Kidney tubule cell (primary cell): ENCODE measurements at regions not wholly inside any gene's neighbourhood (a gene's known extent, or its start where the extent isn't known, plus 50 kb on each side); places are given as distances from the start of the nearest gene placed in this dataset.
A peak's percentile ranks its signal among the peaks of the same experiment; 100 is the strongest.

ENCODE experiments used
- DNase-seq: peaks from one replicate; pipeline ENCODE4 v3.0.0-alpha.2; 2018; ENCODE audit warnings: low spot score

DNA sequence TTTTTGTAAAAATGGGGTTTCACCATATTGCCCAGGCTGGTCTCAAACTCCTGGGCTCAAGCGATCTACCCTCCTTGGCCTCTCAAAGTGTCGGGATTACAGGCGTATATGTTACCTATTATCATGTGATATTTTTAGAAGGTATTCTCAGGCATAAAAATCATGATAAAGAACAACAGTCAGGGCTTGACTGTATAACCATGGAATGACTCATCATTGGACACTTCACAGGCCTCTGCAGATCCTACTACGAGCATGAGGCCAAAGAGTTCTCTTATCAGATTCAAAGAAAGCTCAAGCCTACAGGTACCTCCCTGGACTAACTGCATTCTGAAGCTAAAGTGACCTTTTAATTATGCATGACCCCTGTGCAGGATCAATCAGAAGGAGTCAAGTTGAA is 91.7 kb upstream of the PRICKLE2 start:
- peak; percentile 68 for DNase-seq

- DNase-seq: peak; percentile 13
These were observed 86.3 kb upstream of the PRICKLE2 start for GRCh38 chr3:64311424-64312061.

- DNase-seq: no peak
These were observed 83.7 kb upstream of the PRICKLE2 start for GRCh38 chr3:64308931-64309330.

- no peak for DNase-seq
These were observed 81.5 kb upstream of the PRICKLE2 start for GRCh38 chr3:64306745-64307144.

GRCh38 chr3:64305731-64306130 is 80.5 kb upstream of the PRICKLE2 start:
- DNase-seq: no peak

DNA sequence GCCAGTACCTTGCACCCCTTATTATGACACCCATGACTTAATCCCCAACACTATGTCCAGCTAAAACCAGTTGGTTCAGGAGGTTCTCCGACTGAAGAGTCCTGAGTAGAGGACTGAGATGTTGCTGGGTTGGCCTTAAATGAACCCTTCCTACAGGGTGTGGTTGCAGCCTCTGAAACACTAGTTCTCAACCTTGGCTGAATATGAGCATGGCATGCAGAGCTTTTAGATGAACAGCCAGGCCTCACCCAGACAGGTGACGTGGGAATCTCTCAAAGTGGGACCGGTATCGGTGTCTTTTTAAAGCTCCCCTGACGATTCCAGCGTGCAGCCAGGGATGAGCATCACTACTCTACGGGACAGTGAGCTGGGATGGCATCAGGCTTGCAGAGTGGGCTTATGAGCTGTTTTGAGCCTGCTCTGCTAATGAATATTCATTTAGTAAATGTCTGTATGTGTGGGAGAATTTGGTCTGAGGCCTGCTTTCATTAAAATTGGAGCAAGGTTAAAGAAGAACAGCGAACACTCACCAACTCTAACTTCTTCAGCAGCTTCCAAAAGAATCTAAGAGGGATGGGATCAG is 79.7 kb upstream of the PRICKLE2 start:
- no peak for DNase-seq

GRCh38 chr3:64303881-64304280 is 78.6 kb upstream of the PRICKLE2 start:
- DNase-seq: no peak

DNA sequence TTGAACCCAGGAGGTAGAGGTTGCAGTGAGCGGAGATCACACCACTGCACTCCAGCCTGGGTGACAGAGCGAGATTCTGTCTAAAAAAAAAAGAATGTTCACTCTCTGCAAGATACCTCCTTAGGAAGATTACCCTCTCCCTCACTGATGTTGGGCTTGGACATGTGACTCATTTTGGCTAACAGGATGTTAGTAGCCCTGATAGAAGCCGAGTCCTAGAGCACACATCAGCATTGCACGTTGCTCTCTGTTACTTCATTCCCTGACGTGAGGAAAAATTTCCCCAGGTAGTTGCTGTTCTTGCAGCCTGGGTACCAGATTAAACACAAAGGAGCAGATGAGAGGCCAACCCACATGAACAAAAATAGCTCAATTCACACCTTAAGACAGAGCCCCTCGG is 78.1 kb upstream of the PRICKLE2 start:
- DNase-seq: no peak

DNA sequence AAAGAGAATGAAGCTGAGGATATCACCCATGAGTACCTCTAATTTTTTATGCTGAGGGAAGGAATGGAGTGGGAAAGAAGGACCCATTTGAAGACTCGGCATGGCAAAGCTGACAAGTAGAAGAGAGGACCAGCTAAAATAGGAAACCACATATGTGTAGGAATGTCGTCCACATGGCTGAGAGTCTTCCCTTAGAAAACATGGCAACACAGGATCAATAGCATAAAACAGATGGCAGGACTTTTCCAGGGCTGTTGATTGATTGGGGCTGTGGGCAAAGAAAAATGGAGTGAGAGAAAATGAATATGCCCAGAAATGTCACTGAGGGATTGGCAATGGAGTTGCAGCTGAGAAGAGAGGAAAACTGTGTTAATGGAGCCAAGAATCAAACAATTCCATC is 76.2 kb upstream of the PRICKLE2 start:
- no peak for DNase-seq

DNA sequence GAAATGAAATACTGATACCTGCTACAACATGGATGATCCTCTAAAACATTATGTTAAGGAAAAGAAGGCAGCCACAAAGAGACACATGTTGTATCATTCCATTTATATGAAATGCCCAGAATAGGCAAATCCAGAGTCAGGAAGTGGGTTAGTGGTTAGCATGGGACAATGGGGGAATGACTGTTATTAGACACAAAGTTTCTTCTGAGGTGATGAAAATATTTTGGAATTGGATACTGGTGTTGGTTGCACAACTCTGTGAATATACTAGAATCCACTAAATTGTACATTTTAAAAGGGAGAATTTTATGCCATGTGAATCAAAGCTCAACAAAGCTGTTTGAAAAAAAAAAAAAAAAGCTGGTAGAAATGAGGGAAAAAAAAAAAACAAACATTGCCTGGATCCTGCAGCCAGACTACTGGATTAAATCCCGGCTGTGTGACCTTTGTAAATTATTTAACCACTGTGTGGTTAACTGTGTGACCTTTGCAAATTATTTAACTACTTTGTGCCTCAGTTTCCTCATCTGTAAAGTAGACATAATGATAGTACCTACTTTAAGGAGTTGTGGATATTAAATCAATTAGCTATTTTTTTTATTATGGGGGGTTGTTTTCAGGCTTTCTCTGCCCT is 75.6 kb upstream of the PRICKLE2 start:
- DNase-seq: peak; percentile 43

DNA sequence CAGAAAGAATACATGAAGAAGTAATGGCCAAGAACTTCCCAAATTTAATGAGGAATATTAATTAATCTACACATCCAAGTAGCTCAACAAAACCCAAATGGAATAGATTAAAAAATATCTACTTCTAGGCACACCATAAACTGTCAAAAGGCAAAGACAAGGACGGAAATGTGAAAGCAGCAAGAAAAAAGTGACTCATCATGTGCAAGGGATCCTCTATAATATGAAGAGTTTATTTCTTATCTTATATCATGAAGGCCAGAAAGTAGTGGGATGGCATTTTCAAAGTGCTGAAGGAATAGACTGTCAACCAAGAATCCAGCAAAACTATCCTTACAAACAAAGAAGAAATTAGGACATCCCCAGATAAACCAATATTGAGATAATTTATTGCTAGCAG is 73.9 kb upstream of the PRICKLE2 start:
- no peak for DNase-seq

- no peak for DNase-seq
These were observed 72.3 kb upstream of the PRICKLE2 start for GRCh38 chr3:64297563-64297962.

- peak; percentile 39 for DNase-seq
These were observed 70.3 kb upstream of the PRICKLE2 start for GRCh38 chr3:64295594-64295993.

GRCh38 chr3:64294771-64295170 is 69.5 kb upstream of the PRICKLE2 start:
- DNase-seq: no peak

DNA sequence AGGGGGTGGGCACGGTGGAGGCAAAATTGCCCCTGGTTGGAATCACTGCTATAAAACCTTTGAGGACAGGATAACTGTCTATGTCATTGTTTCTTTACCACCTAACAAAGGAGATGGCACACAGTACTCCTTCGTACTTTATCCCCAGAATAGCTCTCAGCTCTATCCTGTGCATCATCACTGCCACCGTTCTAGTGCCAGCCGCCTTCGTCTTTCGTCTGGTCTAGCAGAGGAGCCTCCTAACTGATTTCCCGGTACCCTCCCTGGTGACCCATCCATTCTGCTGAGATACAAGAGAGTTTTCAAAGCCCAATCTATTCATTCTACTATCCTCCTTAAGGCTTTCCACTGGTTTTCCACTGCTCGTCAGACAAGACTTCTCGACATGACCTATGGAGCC is 67.9 kb upstream of the PRICKLE2 start:
- DNase-seq: no peak

DNA sequence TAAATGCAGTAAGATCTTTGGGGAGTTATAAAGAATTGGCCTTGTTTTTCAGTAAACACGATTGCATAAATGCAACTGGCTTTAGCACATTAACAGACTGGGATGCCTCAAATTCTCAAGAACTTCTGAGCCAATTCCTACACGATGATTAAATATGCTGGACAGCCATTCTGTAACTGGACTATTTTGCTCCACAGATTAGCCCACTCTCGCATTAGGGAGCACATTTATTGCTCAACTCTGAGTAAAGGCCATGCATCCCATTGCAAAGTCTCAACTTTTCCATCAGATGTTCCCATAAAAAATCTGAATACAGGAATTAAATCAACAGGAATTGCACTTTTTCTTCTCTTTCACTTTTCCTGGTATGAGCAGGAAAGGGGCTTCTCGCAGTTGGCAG is 66.7 kb upstream of the PRICKLE2 start:
- DNase-seq: no peak

GRCh38 chr3:64291345-64291744 is 66.1 kb upstream of the PRICKLE2 start:
- DNase-seq: peak; percentile 85

- DNase-seq: no peak
These were observed 65.6 kb upstream of the PRICKLE2 start for GRCh38 chr3:64290864-64291263.

GRCh38 chr3:64290161-64290560 is 64.9 kb upstream of the PRICKLE2 start:
- no peak for DNase-seq

GRCh38 chr3:64289622-64290021 is 64.4 kb upstream of the PRICKLE2 start:
- DNase-seq: no peak

DNA sequence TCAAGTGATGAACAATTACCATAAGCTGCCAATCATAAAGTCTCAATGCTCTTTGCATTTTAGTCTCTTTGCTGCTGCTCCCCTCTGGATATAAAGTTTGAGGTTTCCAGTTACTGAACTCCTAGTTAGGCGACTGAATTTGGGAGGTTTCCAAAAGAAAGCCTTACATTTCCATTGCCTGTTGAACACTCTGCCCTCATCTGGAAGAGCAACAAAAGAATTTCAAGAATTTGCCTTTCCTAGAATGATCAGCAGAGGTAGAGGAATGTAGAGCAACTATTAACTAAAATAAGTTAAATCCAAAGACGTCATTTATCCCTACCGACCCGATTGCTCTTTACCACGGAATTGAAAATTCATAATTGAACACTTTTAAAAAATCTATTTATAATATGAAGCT is 53.4 kb upstream of the PRICKLE2 start:
- peak; percentile 77 for DNase-seq

- no peak for DNase-seq
These were observed 50.9 kb upstream of the PRICKLE2 start for GRCh38 chr3:64276131-64276530.
